ENCODE measurements at regions not wholly inside any gene's neighbourhood (a gene's known extent, or its start where the extent isn't known, plus 50 kb on each side); places are given as distances from the start of the nearest gene placed in this dataset.

DNA sequence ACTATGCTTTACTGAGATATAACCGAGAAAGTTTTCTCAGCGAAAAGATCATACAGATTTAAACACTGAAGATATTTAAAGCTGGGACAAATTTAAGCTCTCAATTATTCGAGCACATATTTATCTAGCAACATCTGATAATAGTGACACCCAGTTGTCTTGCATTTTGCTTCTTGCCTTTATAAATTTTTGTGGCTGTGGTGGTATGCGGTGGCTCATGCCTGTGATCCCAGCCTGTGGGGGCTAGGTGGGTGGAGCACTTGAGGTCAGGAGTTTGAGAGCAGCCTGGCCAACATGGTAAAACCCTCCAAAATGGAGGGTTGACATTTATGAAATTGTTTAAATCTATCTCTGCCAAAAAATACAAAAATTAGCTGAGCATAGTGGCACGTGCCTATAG lies 312.2 kb downstream of the SPATA17 start:
- Histone ChIP-seq H3K9me3 (ENCODE audit: low read depth, low read length, poor library complexity, severe bottlenecking) (no peaks in the 10 kb centered on the region), H3K36me3 (ENCODE audit: insufficient read depth, low read length, poor library complexity, severe bottlenecking) (no peaks in the 10 kb centered on the region), H3K27ac (ENCODE audit: low read depth, low read length, poor library complexity, severe bottlenecking) (no peak overlapping the region), H3K4me3 (ENCODE audit: low read depth, low read length, poor library complexity, severe bottlenecking) (no peak overlapping the region), H3K4me1 (ENCODE audit: insufficient read depth, low read length, poor library complexity, severe bottlenecking) (no peaks in the 10 kb centered on the region), H3K27me3 (replicated peaks; ENCODE audit: insufficient read depth, low read depth, low read length, poor library complexity) (peaks cover 23% of the 10 kb centered on the region)
- TF ChIP-seq, protein P1, sequence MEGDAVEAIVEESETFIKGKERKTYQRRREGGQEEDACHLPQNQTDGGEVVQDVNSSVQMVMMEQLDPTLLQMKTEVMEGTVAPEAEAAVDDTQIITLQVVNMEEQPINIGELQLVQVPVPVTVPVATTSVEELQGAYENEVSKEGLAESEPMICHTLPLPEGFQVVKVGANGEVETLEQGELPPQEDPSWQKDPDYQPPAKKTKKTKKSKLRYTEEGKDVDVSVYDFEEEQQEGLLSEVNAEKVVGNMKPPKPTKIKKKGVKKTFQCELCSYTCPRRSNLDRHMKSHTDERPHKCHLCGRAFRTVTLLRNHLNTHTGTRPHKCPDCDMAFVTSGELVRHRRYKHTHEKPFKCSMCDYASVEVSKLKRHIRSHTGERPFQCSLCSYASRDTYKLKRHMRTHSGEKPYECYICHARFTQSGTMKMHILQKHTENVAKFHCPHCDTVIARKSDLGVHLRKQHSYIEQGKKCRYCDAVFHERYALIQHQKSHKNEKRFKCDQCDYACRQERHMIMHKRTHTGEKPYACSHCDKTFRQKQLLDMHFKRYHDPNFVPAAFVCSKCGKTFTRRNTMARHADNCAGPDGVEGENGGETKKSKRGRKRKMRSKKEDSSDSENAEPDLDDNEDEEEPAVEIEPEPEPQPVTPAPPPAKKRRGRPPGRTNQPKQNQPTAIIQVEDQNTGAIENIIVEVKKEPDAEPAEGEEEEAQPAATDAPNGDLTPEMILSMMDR (conservative IDR thresholded peaks at IDR 0.05; ENCODE audit: low read depth, low read length) = no peak
- TF ChIP-seq EZH2 (IDR thresholded peaks at IDR 0.05; ENCODE audit: borderline replicate concordance, low read depth, low read length, poor library complexity, severe bottlenecking) = no peak
- no peak for DNase-seq (ENCODE audit: low spot score)
- BruUV-seq (replicated peaks) = no TSS peak
- ChIA-PET CTCF (no interaction called here), POLR2A (ENCODE audit: low non-redundant PET) (no interaction called here)
- intact Hi-C loops (cut with micrococcal nuclease; ENCODE audit: unreplicated experiment) = no loop called here

DNA sequence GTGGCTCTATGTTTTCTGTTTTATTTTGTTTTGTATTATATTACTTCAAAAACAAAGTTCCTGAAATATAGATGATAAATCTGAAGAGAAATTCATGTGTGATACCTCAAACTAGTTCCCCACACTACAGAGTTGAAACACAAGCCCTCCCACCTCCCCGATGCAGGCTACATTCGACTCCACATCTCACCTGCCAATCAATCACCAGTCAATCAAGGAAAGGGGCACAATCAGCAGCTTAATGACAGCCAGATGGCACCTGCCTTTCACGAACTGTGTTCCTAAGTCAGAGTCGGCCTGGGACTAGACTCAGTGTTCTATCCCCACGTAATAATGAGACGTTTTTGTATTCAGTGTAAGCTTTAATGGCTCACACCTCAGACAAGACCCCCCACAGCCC lies 313.4 kb downstream of the SPATA17 start:
- BruUV-seq (replicated peaks) = no TSS peak
- Histone ChIP-seq H3K27ac (ENCODE audit: low read depth, low read length, poor library complexity, severe bottlenecking) (no peak overlapping the region), H3K9me3 (ENCODE audit: low read depth, low read length, poor library complexity, severe bottlenecking) (no peaks in the 10 kb centered on the region), H3K4me3 (ENCODE audit: low read depth, low read length, poor library complexity, severe bottlenecking) (no peak overlapping the region), H3K4me1 (ENCODE audit: insufficient read depth, low read length, poor library complexity, severe bottlenecking) (no peaks in the 10 kb centered on the region), H3K36me3 (ENCODE audit: insufficient read depth, low read length, poor library complexity, severe bottlenecking) (no peaks in the 10 kb centered on the region), H3K27me3 (replicated peaks; ENCODE audit: insufficient read depth, low read depth, low read length, poor library complexity) (peaks cover 21% of the 10 kb centered on the region)
- intact Hi-C loops (cut with micrococcal nuclease; ENCODE audit: unreplicated experiment) = no loop called here
- DNase-seq (ENCODE audit: low spot score) = no peak
- ChIA-PET POLR2A (ENCODE audit: low non-redundant PET) (no interaction called here), CTCF (no interaction called here)
- TF ChIP-seq, protein P1 (conservative IDR thresholded peaks at IDR 0.05; ENCODE audit: low read depth, low read length) = no peak
- no peak for TF ChIP-seq EZH2 (IDR thresholded peaks at IDR 0.05; ENCODE audit: borderline replicate concordance, low read depth, low read length, poor library complexity, severe bottlenecking)

DNA sequence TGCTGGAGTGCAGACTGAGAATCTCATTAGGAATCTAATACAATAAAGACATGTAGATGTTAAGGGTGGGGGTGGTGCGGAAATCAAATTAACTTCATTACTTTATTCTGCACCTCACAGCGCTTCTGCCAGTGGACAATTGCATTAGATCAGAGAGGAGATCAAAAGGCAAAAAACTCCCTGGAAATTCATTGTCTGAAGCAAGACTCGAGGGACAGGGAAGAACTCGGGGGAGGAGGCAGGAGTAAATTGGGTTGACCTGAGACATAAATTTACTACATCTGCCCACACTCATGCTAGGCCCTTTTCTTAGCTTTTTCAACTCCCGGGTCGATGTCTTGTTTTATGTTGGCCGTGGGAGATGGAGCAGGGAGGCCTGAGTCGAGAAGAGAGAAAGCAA lies 315.4 kb downstream of the SPATA17 start:
- no TSS peak for BruUV-seq (replicated peaks)
- intact Hi-C loops (cut with micrococcal nuclease; ENCODE audit: unreplicated experiment) = no loop called here
- Histone ChIP-seq H3K4me3 (ENCODE audit: low read depth, low read length, poor library complexity, severe bottlenecking) (no peak overlapping the region), H3K36me3 (ENCODE audit: insufficient read depth, low read length, poor library complexity, severe bottlenecking) (no peaks in the 10 kb centered on the region), H3K27me3 (replicated peaks; ENCODE audit: insufficient read depth, low read depth, low read length, poor library complexity) (peaks cover 11% of the 10 kb centered on the region), H3K27ac (ENCODE audit: low read depth, low read length, poor library complexity, severe bottlenecking) (no peak overlapping the region), H3K4me1 (ENCODE audit: insufficient read depth, low read length, poor library complexity, severe bottlenecking) (no peaks in the 10 kb centered on the region), H3K9me3 (ENCODE audit: low read depth, low read length, poor library complexity, severe bottlenecking) (no peaks in the 10 kb centered on the region)
- no peak for DNase-seq (ENCODE audit: low spot score)
- TF ChIP-seq, protein P1 (conservative IDR thresholded peaks at IDR 0.05; ENCODE audit: low read depth, low read length) = no peak
- TF ChIP-seq EZH2 (IDR thresholded peaks at IDR 0.05; ENCODE audit: borderline replicate concordance, low read depth, low read length, poor library complexity, severe bottlenecking) = no peak
- ChIA-PET CTCF (no interaction called here), POLR2A (ENCODE audit: low non-redundant PET) (no interaction called here)

Measured in A673 (cell line).